ENCODE measurements at regions not wholly inside any gene's neighbourhood (a gene's known extent, or its start where the extent isn't known, plus 50 kb on each side); places are given as distances from the start of the nearest gene placed in this dataset.

DNA sequence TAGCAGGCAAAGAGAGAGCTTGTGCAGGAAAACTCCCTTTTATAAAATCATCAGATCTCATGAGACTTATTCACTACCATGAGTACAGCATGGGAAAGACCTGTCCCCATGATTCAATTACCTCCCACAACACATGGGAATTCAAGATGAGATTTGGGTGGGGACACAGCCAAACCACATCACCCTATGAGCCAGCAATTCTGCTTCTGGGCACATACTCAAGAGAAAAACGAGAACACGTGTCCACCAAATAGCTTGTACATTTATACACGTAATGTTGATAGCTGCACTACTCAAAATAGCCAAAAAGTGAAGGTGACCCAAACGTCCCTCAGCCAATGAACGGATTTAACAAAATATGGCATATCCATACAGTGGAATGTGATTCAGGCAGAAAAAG is 94.5 kb upstream of the DHRSX start:
- no peaks in the 10 kb centered on the region for H3K27me3 ChIP-seq (replicated peaks in 1 of 7)
- 72 to 94% (median 81%) methylated on average over 5 of the region's 5 CpGs for WGBS, 5 donors
- peaks cover 0 to 30% (median 3%) of the 10 kb centered on the region in 6 donors for H3K36me3 ChIP-seq
- TF ChIP-seq POLR2A (IDR thresholded peaks at IDR 0.05): no peak
- no peak for TF ChIP-seq POLR2AphosphoS5 (IDR thresholded peaks at IDR 0.05)
- TF ChIP-seq, protein P1, sequence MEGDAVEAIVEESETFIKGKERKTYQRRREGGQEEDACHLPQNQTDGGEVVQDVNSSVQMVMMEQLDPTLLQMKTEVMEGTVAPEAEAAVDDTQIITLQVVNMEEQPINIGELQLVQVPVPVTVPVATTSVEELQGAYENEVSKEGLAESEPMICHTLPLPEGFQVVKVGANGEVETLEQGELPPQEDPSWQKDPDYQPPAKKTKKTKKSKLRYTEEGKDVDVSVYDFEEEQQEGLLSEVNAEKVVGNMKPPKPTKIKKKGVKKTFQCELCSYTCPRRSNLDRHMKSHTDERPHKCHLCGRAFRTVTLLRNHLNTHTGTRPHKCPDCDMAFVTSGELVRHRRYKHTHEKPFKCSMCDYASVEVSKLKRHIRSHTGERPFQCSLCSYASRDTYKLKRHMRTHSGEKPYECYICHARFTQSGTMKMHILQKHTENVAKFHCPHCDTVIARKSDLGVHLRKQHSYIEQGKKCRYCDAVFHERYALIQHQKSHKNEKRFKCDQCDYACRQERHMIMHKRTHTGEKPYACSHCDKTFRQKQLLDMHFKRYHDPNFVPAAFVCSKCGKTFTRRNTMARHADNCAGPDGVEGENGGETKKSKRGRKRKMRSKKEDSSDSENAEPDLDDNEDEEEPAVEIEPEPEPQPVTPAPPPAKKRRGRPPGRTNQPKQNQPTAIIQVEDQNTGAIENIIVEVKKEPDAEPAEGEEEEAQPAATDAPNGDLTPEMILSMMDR (IDR thresholded peaks at IDR 0.05 in 8 of 11, conservative IDR thresholded peaks at IDR 0.05 in 3 of 11): no peak
- H3K27ac ChIP-seq: no peak overlapping the region
- no peaks in the 10 kb centered on the region for H3K9me3 ChIP-seq
- no peak overlapping the region for H3K4me3 ChIP-seq
- intact Hi-C loops (cut with DNase I; ENCODE audit: low total_unique reads): no loop called here
- DNase-seq: no peak
- peaks cover 0 to 15% (median 0%) of the 10 kb centered on the region in 6 donors for H3K4me1 ChIP-seq

DNA sequence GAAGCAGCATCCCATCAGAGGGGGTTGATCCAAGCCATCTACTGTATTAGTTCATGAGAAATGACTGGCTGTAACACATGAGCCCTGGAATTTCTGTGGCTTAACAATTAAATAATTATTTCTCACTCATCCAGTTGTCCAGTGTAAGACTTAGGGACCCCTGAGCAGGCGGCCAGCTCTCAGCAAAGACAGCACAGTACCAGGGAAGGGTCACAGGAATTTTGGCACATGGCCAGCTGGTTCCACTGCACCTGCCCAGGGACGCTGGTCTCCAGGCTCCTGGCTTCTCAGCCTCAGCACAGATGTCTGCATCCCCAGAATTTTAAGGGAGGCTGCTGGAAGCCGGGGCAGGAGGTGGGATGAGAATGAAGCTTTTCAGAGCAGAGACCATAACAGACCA is 93.7 kb upstream of the DHRSX start:
- 82 to 100% (median 84%) methylated on average over 3 of the region's 3 CpGs for WGBS, 5 donors
- Histone ChIP-seq H3K4me3 (no peak overlapping the region), H3K27me3 (replicated peaks in 1 of 7) (no peaks in the 10 kb centered on the region), H3K4me1 (peaks cover 0 to 15% (median 0%) of the 10 kb centered on the region in 6 donors), H3K9me3 (no peaks in the 10 kb centered on the region), H3K27ac (no peak overlapping the region), H3K36me3 (peaks cover 0 to 22% (median 3%) of the 10 kb centered on the region in 6 donors)
- DNase-seq: no peak
- no peak for TF ChIP-seq POLR2A (IDR thresholded peaks at IDR 0.05)
- TF ChIP-seq, protein P1 (IDR thresholded peaks at IDR 0.05 in 8 of 11, conservative IDR thresholded peaks at IDR 0.05 in 3 of 11): no peak
- TF ChIP-seq POLR2AphosphoS5 (IDR thresholded peaks at IDR 0.05): no peak
- intact Hi-C loops (cut with DNase I; ENCODE audit: low total_unique reads): loop anchor here (5.0 kb wide), 1 partner anchor 942 kb away; no protein-coding TSS in a partner anchor

DNA sequence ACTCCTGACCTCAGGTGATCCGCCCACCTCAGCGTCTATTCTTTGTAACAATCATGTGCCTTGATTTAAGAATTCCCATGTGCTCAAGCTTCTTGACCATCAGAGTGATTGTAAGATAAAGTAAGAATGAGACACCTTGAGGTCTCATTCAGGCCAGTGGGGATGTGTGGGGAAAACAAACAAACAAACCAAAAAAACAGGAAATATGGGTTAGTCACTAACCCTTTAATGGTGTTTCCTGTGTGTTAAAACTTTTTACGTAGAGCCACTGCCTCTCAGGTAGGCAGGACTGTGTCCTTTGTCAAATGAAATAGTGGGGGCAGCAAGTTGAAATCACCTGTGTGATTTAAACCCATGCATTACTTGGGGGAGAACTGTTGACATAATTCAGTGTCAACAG is 91.5 kb upstream of the DHRSX start:
- 61 to 73% (median 67%) methylated on average over 3 of the region's 3 CpGs for WGBS, 5 donors

More for the DNA sequence above, 91.5 kb upstream of the DHRSX start:
- H3K27ac ChIP-seq: no peak overlapping the region
- H3K27me3 ChIP-seq (replicated peaks in 1 of 7): no peaks in the 10 kb centered on the region
- peaks cover 0 to 15% (median 0%) of the 10 kb centered on the region in 6 donors for H3K4me1 ChIP-seq
- H3K4me3 ChIP-seq: no peak overlapping the region
- DNase-seq: no peak
- peaks cover 0 to 13% (median 2%) of the 10 kb centered on the region in 6 donors for H3K36me3 ChIP-seq
- TF ChIP-seq, protein P1 (IDR thresholded peaks at IDR 0.05 in 8 of 11, conservative IDR thresholded peaks at IDR 0.05 in 3 of 11): no peak
- TF ChIP-seq POLR2A (IDR thresholded peaks at IDR 0.05): no peak
- no peak for TF ChIP-seq POLR2AphosphoS5 (IDR thresholded peaks at IDR 0.05)
- H3K9me3 ChIP-seq: no peaks in the 10 kb centered on the region
- intact Hi-C loops (cut with DNase I; ENCODE audit: low total_unique reads): loop anchor here (5.0 kb wide), 1 partner anchor 940 kb away; no protein-coding TSS in a partner anchor
